Breast epithelium (tissue), 3 donors: ENCODE measurements at regions not wholly inside any gene's neighbourhood (a gene's known extent, or its start where the extent isn't known, plus 50 kb on each side); places are given as distances from the start of the nearest gene placed in this dataset.

Experiments
- CTCF ChIP-seq, 3 donors: fragments of 450-650 bp; IDR thresholded peaks; one replicate each; pipeline ENCODE4 v1.5.1; 2016 to 2017; ENCODE audit warnings: antibody characterized with exemption in 3 of 3, mild to moderate bottlenecking in 3 of 3, moderate library complexity in 3 of 3
- POLR2AphosphoS5 ChIP-seq, 3 donors: sonication (generic); formaldehyde crosslinking; IDR thresholded peaks; one replicate each; pipeline ENCODE4 v1.6.1; 2017; ENCODE audit warnings: antibody characterized with exemption in 3 of 3

GRCh38 chr4:177696438-177696966 is 254.3 kb upstream of the AGA start:
- no peak for TF ChIP-seq CTCF (IDR thresholded peaks at IDR 0.05)
- TF ChIP-seq POLR2AphosphoS5 (IDR thresholded peaks at IDR 0.05), result no peak
